GM10248 (cell line): ENCODE measurements at regions not wholly inside any gene's neighbourhood (a gene's known extent, or its start where the extent isn't known, plus 50 kb on each side); places are given as distances from the start of the nearest gene placed in this dataset.

Experiments used
- CTCF ChIA-PET: fragments of 300-600 bp; sonication (Branson Sonifier 250); formaldehyde crosslinking; extraction: SDS; loops from one replicate; lab custom pipeline; 2021; ENCODE audit warnings: antibody characterized with exemption; lab: Yijun Ruan, JAX
- POLR2A ChIA-PET: fragments of 350-650 bp; sonication (Branson Sonifier 250); formaldehyde crosslinking; extraction: SDS; loops from one replicate; lab custom pipeline; 2020; ENCODE audit warnings: antibody characterized with exemption; lab: Yijun Ruan, JAX
- DNase-seq: peaks from one replicate; pipeline ENCODE4 v3.0.0; 2012; ENCODE audit errors: extremely low spot score
- TF ChIP-seq, protein P1 (sequence below): IDR thresholded peaks from 2 replicates; pipeline ENCODE4 v1.5.1; 2012; ENCODE audit warnings: mild to moderate bottlenecking, low read depth; ENCODE audit errors: extremely low read depth, missing control alignments, control extremely low read depth

GRCh38 chr2:14039134-14039533 is 593.4 kb upstream of the LRATD1 start:
- ChIA-PET CTCF (interaction anchor here (0.9 kb wide), 1 partner anchor 19 kb away, joined by 3 read pairs; no protein-coding TSS in a partner anchor), POLR2A (no interaction called here)
- TF ChIP-seq, protein P1, sequence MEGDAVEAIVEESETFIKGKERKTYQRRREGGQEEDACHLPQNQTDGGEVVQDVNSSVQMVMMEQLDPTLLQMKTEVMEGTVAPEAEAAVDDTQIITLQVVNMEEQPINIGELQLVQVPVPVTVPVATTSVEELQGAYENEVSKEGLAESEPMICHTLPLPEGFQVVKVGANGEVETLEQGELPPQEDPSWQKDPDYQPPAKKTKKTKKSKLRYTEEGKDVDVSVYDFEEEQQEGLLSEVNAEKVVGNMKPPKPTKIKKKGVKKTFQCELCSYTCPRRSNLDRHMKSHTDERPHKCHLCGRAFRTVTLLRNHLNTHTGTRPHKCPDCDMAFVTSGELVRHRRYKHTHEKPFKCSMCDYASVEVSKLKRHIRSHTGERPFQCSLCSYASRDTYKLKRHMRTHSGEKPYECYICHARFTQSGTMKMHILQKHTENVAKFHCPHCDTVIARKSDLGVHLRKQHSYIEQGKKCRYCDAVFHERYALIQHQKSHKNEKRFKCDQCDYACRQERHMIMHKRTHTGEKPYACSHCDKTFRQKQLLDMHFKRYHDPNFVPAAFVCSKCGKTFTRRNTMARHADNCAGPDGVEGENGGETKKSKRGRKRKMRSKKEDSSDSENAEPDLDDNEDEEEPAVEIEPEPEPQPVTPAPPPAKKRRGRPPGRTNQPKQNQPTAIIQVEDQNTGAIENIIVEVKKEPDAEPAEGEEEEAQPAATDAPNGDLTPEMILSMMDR: no peak
- no peak for DNase-seq

DNA sequence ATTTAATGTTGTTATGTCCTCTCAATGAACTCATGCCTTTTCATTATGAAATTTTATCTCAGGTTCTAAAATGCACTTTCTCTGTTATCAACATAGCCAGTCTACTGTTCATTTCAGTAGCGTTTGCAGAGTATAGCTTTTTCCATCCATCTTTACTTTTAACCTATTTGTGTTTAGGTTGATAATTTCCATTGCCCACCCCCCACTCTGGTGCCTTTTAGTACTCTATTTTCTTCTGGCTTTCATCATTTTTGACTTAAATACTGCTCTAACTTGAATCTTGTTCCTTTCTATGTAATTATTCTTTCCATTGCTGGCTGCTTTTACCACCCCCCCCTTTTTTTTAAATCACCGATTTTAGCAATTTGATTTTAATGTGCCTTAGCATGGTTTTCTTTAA is 585.0 kb upstream of the LRATD1 start:
- TF ChIP-seq, protein P1: no peak
- no peak for DNase-seq
- ChIA-PET CTCF (no interaction called here), POLR2A (no interaction called here)

DNA sequence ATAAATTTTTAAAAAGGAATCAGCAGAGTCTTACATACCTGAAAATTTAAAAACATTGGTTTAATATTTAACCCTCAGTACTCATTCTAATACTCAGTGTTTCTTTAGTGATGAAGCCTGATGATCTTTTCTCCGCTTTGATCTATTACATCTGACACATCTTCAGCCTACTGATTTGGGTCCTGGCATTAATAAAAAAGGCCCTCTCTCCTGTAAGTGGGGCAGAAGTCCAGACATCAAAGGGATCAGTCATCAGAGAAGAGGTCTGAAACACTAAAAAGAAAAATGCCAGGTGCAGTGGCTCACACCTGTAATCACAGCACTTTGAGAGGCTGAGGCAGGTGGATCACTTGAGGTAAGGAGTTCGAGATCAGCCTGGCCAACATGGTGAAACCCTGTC is 581.1 kb upstream of the LRATD1 start:
- ChIA-PET POLR2A (no interaction called here), CTCF (no interaction called here)
- DNase-seq: no peak
- TF ChIP-seq, protein P1: no peak

DNA sequence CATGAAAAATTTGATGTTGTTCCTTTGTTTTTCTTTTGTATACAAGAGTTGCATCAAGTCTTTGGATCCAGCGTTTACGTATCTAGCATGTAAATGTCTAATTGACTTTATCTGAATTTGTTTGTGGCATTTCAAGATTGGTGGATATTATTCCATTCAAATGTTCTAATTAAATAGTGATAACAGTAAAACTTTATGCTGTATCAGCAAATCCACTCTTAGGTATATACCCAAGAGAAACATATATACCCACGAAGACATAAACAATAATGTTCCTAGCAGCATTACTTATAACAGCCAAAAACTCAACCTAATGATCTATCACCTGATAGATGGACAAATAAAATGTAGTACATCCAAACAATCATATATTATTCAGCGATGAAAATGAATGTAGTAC is 579.4 kb upstream of the LRATD1 start:
- DNase-seq: no peak
- ChIA-PET CTCF (no interaction called here), POLR2A (no interaction called here)
- TF ChIP-seq, protein P1: no peak

GRCh38 chr2:14064346-14064745 is 568.2 kb upstream of the LRATD1 start:
- ChIA-PET POLR2A (no interaction called here), CTCF (no interaction called here)
- no peak for DNase-seq
- TF ChIP-seq, protein P1: no peak

- DNase-seq: no peak
- TF ChIP-seq, protein P1: no peak
- POLR2A ChIA-PET: no interaction called here
- CTCF ChIA-PET: no interaction called here
Observed at GRCh38 chr2:14072338-14072737, 560.2 kb upstream of the LRATD1 start.

DNA sequence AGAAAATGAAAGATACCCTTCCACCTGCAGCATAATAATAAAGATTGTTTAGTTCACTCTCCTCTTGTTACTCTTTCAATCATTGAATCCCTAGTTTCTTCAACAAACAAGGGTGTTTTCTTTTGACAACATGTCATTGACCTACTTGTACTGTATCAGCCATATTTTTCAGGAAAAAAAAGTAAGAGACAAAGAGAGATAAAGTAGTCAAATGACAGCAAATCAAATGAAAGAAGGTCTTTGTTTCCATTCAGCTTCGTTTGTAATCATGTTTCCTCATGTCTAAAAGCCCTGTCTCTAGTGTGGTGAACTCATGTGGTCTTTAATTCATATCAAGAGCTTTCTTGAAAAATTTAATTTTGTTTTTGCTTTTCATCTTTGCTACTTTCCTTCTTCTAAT is 557.8 kb upstream of the LRATD1 start:
- ChIA-PET POLR2A (no interaction called here), CTCF (no interaction called here)
- TF ChIP-seq, protein P1: no peak
- no peak for DNase-seq
